Neuronal stem cell (in vitro differentiated cells): ENCODE measurements at regions not wholly inside any gene's neighbourhood (a gene's known extent, or its start where the extent isn't known, plus 50 kb on each side); places are given as distances from the start of the nearest gene placed in this dataset. TPM values are rescaled to one million over a fixed set of nuclear protein-coding genes. Genes with fewer than 3 reads are reported as not detected.

Source experiments
- DNase-seq: peaks from one replicate; pipeline ENCODE4 v3.0.0-alpha.2; 2013; ENCODE audit warnings: low spot score
- H2AFZ ChIP-seq: one replicate; pipeline ENCODE4 v1.6.1; 2013; ENCODE audit warnings: mild to moderate bottlenecking, low read length, inconsistent platforms
- H2AK5ac ChIP-seq: 2 replicates; pipeline ENCODE4 v1.6.1; 2013; ENCODE audit warnings: low read depth, mild to moderate bottlenecking, inconsistent platforms, low read length, moderate library complexity, mixed read lengths
- H2BK120ac ChIP-seq: 2 replicates; pipeline ENCODE4 v1.6.1; 2013; ENCODE audit warnings: low read depth, mild to moderate bottlenecking, inconsistent platforms, low read length, moderate library complexity, mixed read lengths
- H2BK12ac ChIP-seq: one replicate; pipeline ENCODE4 v1.6.1; 2013; ENCODE audit warnings: low read length, inconsistent platforms
- H2BK15ac ChIP-seq: 2 replicates; pipeline ENCODE4 v1.6.1; 2013; ENCODE audit warnings: mild to moderate bottlenecking, low read length, inconsistent platforms, mixed read lengths
- H2BK5ac ChIP-seq: one replicate; pipeline ENCODE4 v1.6.1; 2013; ENCODE audit warnings: inconsistent platforms, mild to moderate bottlenecking, low read length, moderate library complexity
- H3K14ac ChIP-seq: one replicate; pipeline ENCODE4 v1.6.1; 2013; ENCODE audit warnings: low read length, inconsistent platforms
- H3K18ac ChIP-seq: 2 replicates; pipeline ENCODE4 v1.6.1; 2013; ENCODE audit warnings: low read length, inconsistent platforms
- H3K23ac ChIP-seq: 2 replicates; pipeline ENCODE4 v1.6.1; 2013; ENCODE audit warnings: low read depth, mild to moderate bottlenecking, mixed read lengths, low read length, inconsistent platforms; ENCODE audit not compliant: poor library complexity
- H3K27ac ChIP-seq: replicated peaks from 3 replicates; pipeline ENCODE4 v1.5.1; 2013; ENCODE audit warnings: low read length, inconsistent platforms
- H3K27me3 ChIP-seq, 3 experiments: 2 replicates each; pipeline ENCODE4 v1.6.1; 2013; ENCODE audit warnings: low read length in 3 of 3, mild to moderate bottlenecking in 2 of 3, inconsistent platforms in 1 of 3, low read depth in 1 of 3, mixed read lengths in 1 of 3, moderate library complexity in 1 of 3; ENCODE audit not compliant: control insufficient read depth in 3 of 3, insufficient read depth in 3 of 3
- H3K36me3 ChIP-seq, 2 donors: replicated peaks in 1 of 2; 2 replicates each; pipeline ENCODE4 v1.6.1; 2013; ENCODE audit warnings: low read length in 2 of 2; ENCODE audit not compliant: control insufficient read depth in 2 of 2, insufficient read depth in 2 of 2
- H3K4ac ChIP-seq: 2 replicates; pipeline ENCODE4 v1.6.1; 2013; ENCODE audit warnings: inconsistent platforms, mild to moderate bottlenecking, low read length, moderate library complexity
- H3K4me1 ChIP-seq, 2 donors: 1 replicate in 1 of 2; 2 replicates in 1 of 2; pipeline ENCODE4 v1.6.1; 2013; ENCODE audit warnings: low read length in 2 of 2, low read depth in 1 of 2; ENCODE audit not compliant: control insufficient read depth in 2 of 2, insufficient read depth in 1 of 2
- H3K4me2 ChIP-seq: one replicate; pipeline ENCODE4 v1.6.1; 2013; ENCODE audit warnings: mild to moderate bottlenecking, low read length, inconsistent platforms; ENCODE audit not compliant: insufficient read depth, poor library complexity, severe bottlenecking
- H3K4me3 ChIP-seq, 2 donors: 2 replicates each; pipeline ENCODE4 v1.5.1; 2013; ENCODE audit warnings: low read length in 2 of 2, mild to moderate bottlenecking in 2 of 2, inconsistent platforms in 1 of 2, moderate library complexity in 1 of 2
- H3K79me1 ChIP-seq: one replicate; pipeline ENCODE4 v1.6.1; 2013; ENCODE audit warnings: low read depth, mild to moderate bottlenecking, inconsistent platforms, low read length, moderate library complexity
- H3K9ac ChIP-seq: one replicate; pipeline ENCODE4 v1.6.1; 2013; ENCODE audit warnings: mild to moderate bottlenecking, low read depth, low read length, inconsistent platforms; ENCODE audit not compliant: poor library complexity
- H3K9me3 ChIP-seq, 2 donors: replicated peaks in 1 of 2; 2 replicates each; pipeline versions ENCODE3 to v1.6.1; 2013; ENCODE audit warnings: low read length in 2 of 2, mild to moderate bottlenecking in 2 of 2, inconsistent platforms in 1 of 2, low read depth in 1 of 2, mixed read lengths in 1 of 2, moderate library complexity in 1 of 2; ENCODE audit not compliant: control insufficient read depth in 2 of 2, insufficient read depth in 1 of 2
- H4K8ac ChIP-seq: one replicate; pipeline ENCODE4 v1.6.1; 2013; ENCODE audit warnings: low read depth, mild to moderate bottlenecking, inconsistent platforms, low read length, moderate library complexity
- H4K91ac ChIP-seq: one replicate; pipeline ENCODE4 v1.6.1; 2013; ENCODE audit warnings: low read length, low read depth, mild to moderate bottlenecking, inconsistent platforms; ENCODE audit not compliant: poor library complexity
- WGBS, 2 donors: extraction: QIAGEN DNeasy Blood & Tissue Kit; methylation state at CpG; one replicate each; pipeline ENCODE4 v1.1.7; 2013; ENCODE audit warnings: missing lambda C conversion rate in 2 of 2, mixed read lengths in 1 of 2; ENCODE audit not compliant: insufficient read length in 2 of 2, insufficient replicate concordance in 1 of 2; ENCODE audit errors: extremely low coverage in 2 of 2; 5-methylcytosine and 5-hydroxymethylcytosine counted together
- small RNA-seq: library from polyadenylated mRNA; stranded (forward); fragments of <200 nt; extraction: miRNeasy Mini kit (QIAGEN cat#:217004); gene quantifications from one replicate; pipeline ENCODE3, GENCODE V24; 2013; ENCODE audit not compliant: insufficient read depth

GRCh38 chr7:124084024-124084423 is 51.2 kb upstream of the TMEM229A start:
- Histone ChIP-seq H3K9ac (no peak overlapping the region), H3K9me3 (no peaks in the 10 kb centered on the region), H2AK5ac (no peak overlapping the region), H3K4me2 (no peak overlapping the region), H2BK120ac (no peak overlapping the region), H3K4me1 (no peaks in the 10 kb centered on the region), H2BK5ac (no peak overlapping the region), H3K27ac (no peak overlapping the region), H3K23ac (no peak overlapping the region), H3K36me3 (no peaks in the 10 kb centered on the region), H3K14ac (no peak overlapping the region), H3K18ac (no peak overlapping the region), H2AFZ (no peak overlapping the region), H4K91ac (no peak overlapping the region), H2BK12ac (no peak overlapping the region), H2BK15ac (no peak overlapping the region), H4K8ac (no peak overlapping the region), H3K4ac (no peak overlapping the region), H3K27me3 (no peaks in the 10 kb centered on the region), H3K79me1 (no peaks in the 10 kb centered on the region), H3K4me3 (no peak overlapping the region)
- WGBS, 2 donors: no CpG with 5 or more reads among the region's 3 CpGs
- no peak for DNase-seq

Small RNAs in the stretch of these regions (small RNA-seq; reads per million reads assigned to genes)
- not detected for gene RNU6-102P
